ENCODE measurements at regions not wholly inside any gene's neighbourhood (a gene's known extent, or its start where the extent isn't known, plus 50 kb on each side); places are given as distances from the start of the nearest gene placed in this dataset.
"Not testable (repeated sequence)": the region's sequence is repeated elsewhere in the genome, so short reads cannot be mapped to it uniquely, and the experiment has no call there.

DNA sequence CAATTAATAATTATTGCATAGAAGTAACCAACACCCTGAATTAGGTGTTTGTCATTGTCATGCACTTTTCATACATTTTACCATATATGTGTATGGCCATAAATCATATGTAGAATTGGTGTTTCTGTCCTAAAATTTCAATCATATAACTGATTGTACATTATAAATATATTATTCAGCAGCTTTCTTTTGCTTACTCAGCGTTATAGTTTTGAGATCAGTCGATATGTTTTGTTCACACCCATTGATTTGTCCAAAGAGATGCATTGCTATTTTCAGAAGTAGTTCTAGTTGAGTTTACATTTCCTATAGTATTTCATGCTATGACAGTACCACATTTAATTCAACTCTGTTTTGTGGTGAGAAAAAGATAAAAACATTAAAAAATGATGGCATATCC is 50.5 kb upstream of the PARP4 start:
- Mint-ChIP-seq H3K36me3 (peaks cover 15% of the 10 kb centered on the region), H3K27me3 (ENCODE audit: low read depth) (no peaks in the 10 kb centered on the region; the same call in 1 of the 2 replicates), H3K27ac (no peak overlapping the region), H3K9me3 (peaks cover 18% of the 10 kb centered on the region), H3K4me1 (no peaks in the 10 kb centered on the region), H3K4me3 (no peak overlapping the region)
- DNase-seq (ENCODE audit: low spot score): no peak
- TF ChIP-seq ZNF219 (CRISPR knock-in tag; IDR thresholded peaks at IDR 0.05; ENCODE audit: borderline replicate concordance): no peak
- no peak for TF ChIP-seq TP53 (CRISPR knock-in tag; IDR thresholded peaks at IDR 0.05)
- no peak for TF ChIP-seq GABPB1 (CRISPR knock-in tag; IDR thresholded peaks at IDR 0.05)
- TF ChIP-seq, protein P1, sequence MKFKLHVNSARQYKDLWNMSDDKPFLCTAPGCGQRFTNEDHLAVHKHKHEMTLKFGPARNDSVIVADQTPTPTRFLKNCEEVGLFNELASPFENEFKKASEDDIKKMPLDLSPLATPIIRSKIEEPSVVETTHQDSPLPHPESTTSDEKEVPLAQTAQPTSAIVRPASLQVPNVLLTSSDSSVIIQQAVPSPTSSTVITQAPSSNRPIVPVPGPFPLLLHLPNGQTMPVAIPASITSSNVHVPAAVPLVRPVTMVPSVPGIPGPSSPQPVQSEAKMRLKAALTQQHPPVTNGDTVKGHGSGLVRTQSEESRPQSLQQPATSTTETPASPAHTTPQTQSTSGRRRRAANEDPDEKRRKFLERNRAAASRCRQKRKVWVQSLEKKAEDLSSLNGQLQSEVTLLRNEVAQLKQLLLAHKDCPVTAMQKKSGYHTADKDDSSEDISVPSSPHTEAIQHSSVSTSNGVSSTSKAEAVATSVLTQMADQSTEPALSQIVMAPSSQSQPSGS (CRISPR knock-in tag; IDR thresholded peaks at IDR 0.05; ENCODE audit: borderline replicate concordance, low read depth): no peak
- TF ChIP-seq, protein P2, sequence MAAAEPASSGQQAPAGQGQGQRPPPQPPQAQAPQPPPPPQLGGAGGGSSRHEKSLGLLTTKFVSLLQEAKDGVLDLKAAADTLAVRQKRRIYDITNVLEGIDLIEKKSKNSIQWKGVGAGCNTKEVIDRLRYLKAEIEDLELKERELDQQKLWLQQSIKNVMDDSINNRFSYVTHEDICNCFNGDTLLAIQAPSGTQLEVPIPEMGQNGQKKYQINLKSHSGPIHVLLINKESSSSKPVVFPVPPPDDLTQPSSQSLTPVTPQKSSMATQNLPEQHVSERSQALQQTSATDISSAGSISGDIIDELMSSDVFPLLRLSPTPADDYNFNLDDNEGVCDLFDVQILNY (CRISPR knock-in tag; IDR thresholded peaks at IDR 0.05): no peak
- no peak for TF ChIP-seq RORB (CRISPR knock-in tag; IDR thresholded peaks at IDR 0.05)
- TF ChIP-seq ELF4 (CRISPR knock-in tag; IDR thresholded peaks at IDR 0.05; ENCODE audit: low read depth): no peak
- TF ChIP-seq NR3C1 (CRISPR knock-in tag; conservative IDR thresholded peaks at IDR 0.05; ENCODE audit: low read depth): no peak
- TF ChIP-seq TEAD1 (CRISPR knock-in tag; IDR thresholded peaks at IDR 0.05): no peak
- TF ChIP-seq IRF2 (CRISPR knock-in tag; IDR thresholded peaks at IDR 0.05; ENCODE audit: borderline replicate concordance, low read depth): no peak
- TF ChIP-seq CREM (CRISPR knock-in tag; IDR thresholded peaks at IDR 0.05): no peak
- no peak for TF ChIP-seq NR1H2 (CRISPR knock-in tag; IDR thresholded peaks at IDR 0.05)
- TF ChIP-seq, protein P3, sequence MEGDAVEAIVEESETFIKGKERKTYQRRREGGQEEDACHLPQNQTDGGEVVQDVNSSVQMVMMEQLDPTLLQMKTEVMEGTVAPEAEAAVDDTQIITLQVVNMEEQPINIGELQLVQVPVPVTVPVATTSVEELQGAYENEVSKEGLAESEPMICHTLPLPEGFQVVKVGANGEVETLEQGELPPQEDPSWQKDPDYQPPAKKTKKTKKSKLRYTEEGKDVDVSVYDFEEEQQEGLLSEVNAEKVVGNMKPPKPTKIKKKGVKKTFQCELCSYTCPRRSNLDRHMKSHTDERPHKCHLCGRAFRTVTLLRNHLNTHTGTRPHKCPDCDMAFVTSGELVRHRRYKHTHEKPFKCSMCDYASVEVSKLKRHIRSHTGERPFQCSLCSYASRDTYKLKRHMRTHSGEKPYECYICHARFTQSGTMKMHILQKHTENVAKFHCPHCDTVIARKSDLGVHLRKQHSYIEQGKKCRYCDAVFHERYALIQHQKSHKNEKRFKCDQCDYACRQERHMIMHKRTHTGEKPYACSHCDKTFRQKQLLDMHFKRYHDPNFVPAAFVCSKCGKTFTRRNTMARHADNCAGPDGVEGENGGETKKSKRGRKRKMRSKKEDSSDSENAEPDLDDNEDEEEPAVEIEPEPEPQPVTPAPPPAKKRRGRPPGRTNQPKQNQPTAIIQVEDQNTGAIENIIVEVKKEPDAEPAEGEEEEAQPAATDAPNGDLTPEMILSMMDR (IDR thresholded peaks at IDR 0.05): no peak
- TF ChIP-seq, protein P4, sequence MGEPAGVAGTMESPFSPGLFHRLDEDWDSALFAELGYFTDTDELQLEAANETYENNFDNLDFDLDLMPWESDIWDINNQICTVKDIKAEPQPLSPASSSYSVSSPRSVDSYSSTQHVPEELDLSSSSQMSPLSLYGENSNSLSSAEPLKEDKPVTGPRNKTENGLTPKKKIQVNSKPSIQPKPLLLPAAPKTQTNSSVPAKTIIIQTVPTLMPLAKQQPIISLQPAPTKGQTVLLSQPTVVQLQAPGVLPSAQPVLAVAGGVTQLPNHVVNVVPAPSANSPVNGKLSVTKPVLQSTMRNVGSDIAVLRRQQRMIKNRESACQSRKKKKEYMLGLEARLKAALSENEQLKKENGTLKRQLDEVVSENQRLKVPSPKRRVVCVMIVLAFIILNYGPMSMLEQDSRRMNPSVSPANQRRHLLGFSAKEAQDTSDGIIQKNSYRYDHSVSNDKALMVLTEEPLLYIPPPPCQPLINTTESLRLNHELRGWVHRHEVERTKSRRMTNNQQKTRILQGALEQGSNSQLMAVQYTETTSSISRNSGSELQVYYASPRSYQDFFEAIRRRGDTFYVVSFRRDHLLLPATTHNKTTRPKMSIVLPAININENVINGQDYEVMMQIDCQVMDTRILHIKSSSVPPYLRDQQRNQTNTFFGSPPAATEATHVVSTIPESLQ (CRISPR knock-in tag; IDR thresholded peaks at IDR 0.05): no peak
- CTCF ChIA-PET: no interaction called here
- ATAC-seq: no peak
- POLR2A ChIA-PET: no interaction called here

DNA sequence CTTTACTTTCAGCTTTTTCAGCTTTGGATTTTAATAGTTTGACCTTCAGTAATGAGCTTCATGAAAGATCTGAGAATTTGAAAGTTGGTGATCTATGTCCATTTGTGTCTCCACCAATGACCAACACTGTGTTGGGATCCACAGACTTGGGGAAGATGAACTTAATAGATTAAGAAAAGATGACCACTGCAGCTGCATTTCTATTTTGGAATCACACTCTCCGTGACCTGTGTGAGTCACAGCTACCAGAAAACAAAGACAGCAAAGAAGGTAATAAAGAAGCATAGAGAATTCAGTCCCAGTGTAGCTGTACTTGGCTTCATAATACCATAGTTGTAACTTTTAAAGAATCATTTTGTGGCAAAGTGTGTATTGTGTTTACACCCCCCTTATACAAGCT is 51.4 kb upstream of the PARP4 start:
- ATAC-seq; H3K27me3 Mint-ChIP-seq (ENCODE audit: low read depth); H3K27ac Mint-ChIP-seq; CTCF ChIA-PET; POLR2A ChIA-PET; H3K4me3 Mint-ChIP-seq; H3K4me1 Mint-ChIP-seq; DNase-seq (ENCODE audit: low spot score): not testable (repeated sequence)
- H3K9me3 Mint-ChIP-seq: peaks cover 17% of the 10 kb centered on the region
- peaks cover 15% of the 10 kb centered on the region for H3K36me3 Mint-ChIP-seq

DNA sequence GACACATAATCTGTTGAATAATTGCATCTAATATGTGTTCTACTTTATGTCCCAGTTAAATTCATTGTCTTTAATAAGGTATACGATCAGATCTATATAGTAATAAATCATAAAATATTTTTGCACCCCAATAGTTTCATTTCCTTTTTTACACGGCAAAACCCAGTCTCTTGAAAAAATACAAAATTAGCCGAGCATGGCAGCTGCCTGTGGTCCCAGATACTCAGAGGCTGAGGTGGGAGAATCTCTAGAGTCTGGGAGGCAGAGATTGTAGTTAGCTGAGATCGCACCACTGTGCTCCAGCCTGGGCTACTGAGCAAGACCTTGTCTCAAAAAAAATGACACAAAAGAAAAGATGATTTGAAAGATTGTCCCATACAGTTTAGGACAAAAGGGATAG is 52.3 kb upstream of the PARP4 start:
- POLR2A ChIA-PET: no interaction called here
- CTCF ChIA-PET: no interaction called here
- DNase-seq (ENCODE audit: low spot score): no peak
- no peak for ATAC-seq
- Mint-ChIP-seq H3K36me3 (peaks cover 6% of the 10 kb centered on the region), H3K4me1 (no peaks in the 10 kb centered on the region), H3K27ac (no peak overlapping the region), H3K4me3 (no peak overlapping the region), H3K27me3 (ENCODE audit: low read depth) (no peaks in the 10 kb centered on the region), H3K9me3 (peaks cover 8% of the 10 kb centered on the region)
- no peak for TF ChIP-seq TEAD1 (CRISPR knock-in tag; IDR thresholded peaks at IDR 0.05)
- no peak for TF ChIP-seq NFATC4 (CRISPR knock-in tag; IDR thresholded peaks at IDR 0.05)
- TF ChIP-seq CREB1 (CRISPR knock-in tag; IDR thresholded peaks at IDR 0.05): no peak
- TF ChIP-seq, protein P5, sequence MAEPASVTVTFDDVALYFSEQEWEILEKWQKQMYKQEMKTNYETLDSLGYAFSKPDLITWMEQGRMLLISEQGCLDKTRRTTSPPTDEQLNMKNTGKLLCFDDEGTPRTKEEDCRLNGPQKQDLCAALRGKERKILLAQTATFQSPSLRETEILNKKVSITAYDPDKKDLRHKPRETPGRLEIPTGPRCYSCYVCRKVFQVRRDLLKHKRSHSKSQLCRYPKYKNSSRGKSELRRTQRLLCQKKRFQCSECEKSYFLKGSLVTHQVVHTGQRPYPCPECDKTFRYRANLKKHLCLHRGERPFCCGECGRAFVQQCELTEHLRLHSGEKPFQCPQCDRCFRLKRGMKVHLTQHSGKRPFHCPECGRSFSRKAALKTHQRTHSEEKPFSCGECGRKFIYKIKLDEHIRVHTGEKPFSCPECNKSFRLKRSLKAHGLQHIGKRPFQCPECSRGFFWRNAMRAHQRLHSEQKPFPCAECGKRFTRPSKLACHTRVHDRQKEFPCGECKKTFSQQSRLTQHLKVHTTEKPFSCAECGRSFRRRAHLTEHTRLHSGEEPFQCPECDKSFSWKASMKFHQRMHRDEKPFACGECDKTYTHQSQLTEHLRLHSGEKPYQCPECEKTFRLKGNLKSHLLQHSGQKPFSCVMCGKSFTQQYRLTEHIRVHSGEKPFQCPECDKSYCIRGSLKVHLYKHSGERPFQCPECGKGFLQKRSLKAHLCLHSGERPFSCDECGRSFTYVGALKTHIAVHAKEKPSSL (CRISPR knock-in tag; conservative IDR thresholded peaks at IDR 0.05): no peak
- TF ChIP-seq, protein P2 (CRISPR knock-in tag; IDR thresholded peaks at IDR 0.05): no peak
- TF ChIP-seq ZNF219 (CRISPR knock-in tag; IDR thresholded peaks at IDR 0.05; ENCODE audit: borderline replicate concordance): no peak
- TF ChIP-seq ZNF396 (CRISPR knock-in tag; IDR thresholded peaks at IDR 0.05; ENCODE audit: borderline replicate concordance): no peak
- TF ChIP-seq HMGA2 (CRISPR knock-in tag; IDR thresholded peaks at IDR 0.05): no peak
- no peak for TF ChIP-seq NR2C2 (CRISPR knock-in tag; IDR thresholded peaks at IDR 0.05)
- no peak for TF ChIP-seq SMAD3 (CRISPR knock-in tag; IDR thresholded peaks at IDR 0.05; ENCODE audit: borderline replicate concordance)
- TF ChIP-seq ZNF138 (CRISPR knock-in tag; conservative IDR thresholded peaks at IDR 0.05): no peak
- TF ChIP-seq CBFB (CRISPR knock-in tag; IDR thresholded peaks at IDR 0.05; ENCODE audit: low read depth): no peak
- TF ChIP-seq, protein P6, sequence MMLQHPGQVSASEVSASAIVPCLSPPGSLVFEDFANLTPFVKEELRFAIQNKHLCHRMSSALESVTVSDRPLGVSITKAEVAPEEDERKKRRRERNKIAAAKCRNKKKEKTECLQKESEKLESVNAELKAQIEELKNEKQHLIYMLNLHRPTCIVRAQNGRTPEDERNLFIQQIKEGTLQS (CRISPR knock-in tag; conservative IDR thresholded peaks at IDR 0.05): no peak
